Testis (tissue), 2 donors: ENCODE measurements at regions not wholly inside any gene's neighbourhood (a gene's known extent, or its start where the extent isn't known, plus 50 kb on each side); places are given as distances from the start of the nearest gene placed in this dataset.

Experiments
- CTCF ChIP-seq, 3 experiments: fragments of 450-650 bp in 2 of 3; fragments of 200-600 bp in 1 of 3; sonication (generic) in 1 of 3; IDR thresholded peaks; one replicate each; pipeline ENCODE4 v1.5.1; 2016 to 2019; ENCODE audit warnings: antibody characterized with exemption in 3 of 3, mild to moderate bottlenecking in 2 of 3, moderate library complexity in 1 of 3
- POLR2A ChIP-seq: fragments of 450-650 bp; IDR thresholded peaks from one replicate; pipeline ENCODE4 v1.6.1; 2017; ENCODE audit warnings: antibody characterized with exemption, mild to moderate bottlenecking, moderate library complexity

- TF ChIP-seq POLR2A (no peak), CTCF (IDR thresholded peaks at IDR 0.05) (no peak)
Measured at GRCh38 chr5:168064933-168065622, 226.4 kb upstream of the WWC1 start.
